ENCODE measurements at regions not wholly inside any gene's neighbourhood (a gene's known extent, or its start where the extent isn't known, plus 50 kb on each side); places are given as distances from the start of the nearest gene placed in this dataset.

- DNase-seq (ENCODE audit: low spot score) (no peak), ATAC-seq (no peak)
- Mint-ChIP-seq H3K4me1 (no peaks in the 10 kb centered on the region), H3K27ac (no peak overlapping the region), H3K4me3 (no peak overlapping the region), H3K27me3 (ENCODE audit: low read depth) (no peaks in the 10 kb centered on the region; the same call in 1 of the 2 replicates), H3K36me3 (no peaks in the 10 kb centered on the region), H3K9me3 (no peaks in the 10 kb centered on the region)
- TF ChIP-seq ZNF532 (CRISPR knock-in tag; IDR thresholded peaks at IDR 0.05; ENCODE audit: borderline replicate concordance) = no peak
- TF ChIP-seq PRDM15 (CRISPR knock-in tag; IDR thresholded peaks at IDR 0.05) = no peak
- no peak for TF ChIP-seq CREM (CRISPR knock-in tag; IDR thresholded peaks at IDR 0.05)
- no peak for TF ChIP-seq ARID4B (CRISPR knock-in tag; IDR thresholded peaks at IDR 0.05; ENCODE audit: borderline replicate concordance)
- no peak for TF ChIP-seq ZNF423 (CRISPR knock-in tag; IDR thresholded peaks at IDR 0.05)
- TF ChIP-seq NFE2L1 (CRISPR knock-in tag; IDR thresholded peaks at IDR 0.05) = no peak
- TF ChIP-seq CBFB (CRISPR knock-in tag; IDR thresholded peaks at IDR 0.05; ENCODE audit: low read depth) = no peak
- TF ChIP-seq HMGXB4 (CRISPR knock-in tag; IDR thresholded peaks at IDR 0.05) = no peak
- TF ChIP-seq CREB1 (CRISPR knock-in tag; IDR thresholded peaks at IDR 0.05) = no peak
- no peak for TF ChIP-seq TEAD1 (CRISPR knock-in tag; IDR thresholded peaks at IDR 0.05)
- TF ChIP-seq JUN (CRISPR knock-in tag; IDR thresholded peaks at IDR 0.05) = no peak
- TF ChIP-seq ETV6 (CRISPR knock-in tag; IDR thresholded peaks at IDR 0.05) = no peak
- no peak for TF ChIP-seq ERG (CRISPR knock-in tag; IDR thresholded peaks at IDR 0.05)
- no peak for TF ChIP-seq ZNF232 (CRISPR knock-in tag; IDR thresholded peaks at IDR 0.05)
- no peak for TF ChIP-seq ZNF219 (CRISPR knock-in tag; IDR thresholded peaks at IDR 0.05; ENCODE audit: borderline replicate concordance)
- TF ChIP-seq E2F5 (CRISPR knock-in tag; IDR thresholded peaks at IDR 0.05) = no peak
- no peak for TF ChIP-seq RELA (CRISPR knock-in tag; IDR thresholded peaks at IDR 0.05; ENCODE audit: borderline replicate concordance)
- no peak for TF ChIP-seq FOXJ3 (CRISPR knock-in tag; IDR thresholded peaks at IDR 0.05; ENCODE audit: borderline replicate concordance)
- no peak for TF ChIP-seq ZBTB21 (CRISPR knock-in tag; IDR thresholded peaks at IDR 0.05; ENCODE audit: borderline replicate concordance)
- no peak for TF ChIP-seq NR3C1 (CRISPR knock-in tag; conservative IDR thresholded peaks at IDR 0.05; ENCODE audit: low read depth)
- ChIA-PET POLR2A (no interaction called here), CTCF (no interaction called here)
These were observed 145.0 kb upstream of the MITF start for GRCh38 chr3:69594286-69594685.

All from WTC11 (cell line).